Muscle layer of duodenum (tissue), 2 donors: ENCODE measurements at regions not wholly inside any gene's neighbourhood (a gene's known extent, or its start where the extent isn't known, plus 50 kb on each side); places are given as distances from the start of the nearest gene placed in this dataset.
"Not testable (repeated sequence)": the region's sequence is repeated elsewhere in the genome, so short reads cannot be mapped to it uniquely, and the experiment has no call there.

Source experiments
- H3K27ac ChIP-seq: one replicate; pipeline ENCODE4 v1.7.0; 2013; ENCODE audit warnings: mild to moderate bottlenecking, low read length
- H3K27me3 ChIP-seq: one replicate; pipeline ENCODE4 v1.7.0; 2013; ENCODE audit warnings: low read depth, mild to moderate bottlenecking, control low read depth, low read length
- H3K36me3 ChIP-seq, 2 donors: one replicate each; pipeline ENCODE4 v1.7.0; 2013; ENCODE audit warnings: low read length in 2 of 2, control low read depth in 1 of 2, mild to moderate bottlenecking in 1 of 2; ENCODE audit not compliant: insufficient read depth in 2 of 2, control insufficient read depth in 1 of 2
- H3K4me1 ChIP-seq, 2 donors: one replicate each; pipeline ENCODE4 v1.7.0; 2013; ENCODE audit warnings: low read length in 2 of 2, mild to moderate bottlenecking in 2 of 2, control low read depth in 1 of 2, moderate library complexity in 1 of 2; ENCODE audit not compliant: insufficient read depth in 2 of 2, control insufficient read depth in 1 of 2
- H3K4me3 ChIP-seq, 2 donors: one replicate each; pipeline ENCODE4 v1.7.0; 2013; ENCODE audit warnings: low read length in 2 of 2, low read depth in 1 of 2, mild to moderate bottlenecking in 1 of 2
- H3K9me3 ChIP-seq, 2 donors: one replicate each; pipeline ENCODE4 v1.7.0; 2013; ENCODE audit warnings: low read length in 2 of 2, control low read depth in 1 of 2, mild to moderate bottlenecking in 1 of 2; ENCODE audit not compliant: control insufficient read depth in 1 of 2
- donor health status: healthy.

DNA sequence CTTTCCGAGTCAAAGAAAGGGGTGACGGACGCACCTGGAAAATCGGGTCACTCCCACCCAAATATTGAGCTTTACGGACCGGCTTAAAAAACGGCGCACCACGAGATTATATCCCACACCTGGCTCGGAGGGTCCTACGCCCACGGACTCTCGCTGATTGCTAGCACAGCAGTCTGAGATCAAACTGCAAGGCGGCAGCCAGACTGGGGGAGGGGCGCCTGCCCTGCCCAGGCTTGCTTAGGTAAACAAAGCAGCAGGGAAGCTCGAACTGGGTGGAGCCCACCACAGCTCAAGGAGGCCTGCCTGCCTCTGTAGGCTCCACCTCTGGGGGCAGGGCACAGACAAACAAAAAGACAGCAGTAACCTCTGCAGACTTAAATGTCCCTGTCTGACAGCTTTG lies 1416.9 kb downstream of the SLITRK5 start:
- H3K27ac ChIP-seq, H3K4me1 ChIP-seq, H3K4me3 ChIP-seq, H3K27me3 ChIP-seq, H3K9me3 ChIP-seq, H3K36me3 ChIP-seq: not testable (repeated sequence)

DNA sequence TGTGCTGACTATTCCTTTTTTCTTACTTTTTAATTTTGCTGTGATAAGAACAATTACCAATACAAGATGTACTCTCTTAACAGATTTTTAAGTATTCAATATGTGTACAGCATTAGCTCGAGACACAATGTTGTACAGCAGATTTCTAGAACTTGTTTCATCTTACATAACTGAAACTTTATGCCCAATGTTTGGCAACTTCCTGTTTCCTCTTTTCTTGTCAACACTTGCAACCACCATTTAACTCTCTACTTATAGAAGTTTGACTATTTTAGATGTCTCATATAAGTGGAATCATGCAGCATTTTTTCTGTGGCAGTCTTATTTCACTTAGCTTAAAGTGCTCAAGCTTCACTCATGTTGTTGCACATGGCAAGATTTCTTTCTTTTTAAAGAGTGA lies 1426.8 kb downstream of the SLITRK5 start:
- H3K36me3 ChIP-seq = no peaks in the 10 kb centered on the region
- H3K4me3 ChIP-seq = no peak overlapping the region
- no peaks in the 10 kb centered on the region for H3K4me1 ChIP-seq
- H3K27ac ChIP-seq = no peak overlapping the region
- no peaks in the 10 kb centered on the region for H3K27me3 ChIP-seq
- no peaks in the 10 kb centered on the region for H3K9me3 ChIP-seq

GRCh38 chr13:89113744-89114143 lies 1442.6 kb downstream of the SLITRK5 start:
- Histone ChIP-seq H3K27me3 (no peaks in the 10 kb centered on the region), H3K4me1 (no peaks in the 10 kb centered on the region), H3K9me3 (no peaks in the 10 kb centered on the region)

DNA sequence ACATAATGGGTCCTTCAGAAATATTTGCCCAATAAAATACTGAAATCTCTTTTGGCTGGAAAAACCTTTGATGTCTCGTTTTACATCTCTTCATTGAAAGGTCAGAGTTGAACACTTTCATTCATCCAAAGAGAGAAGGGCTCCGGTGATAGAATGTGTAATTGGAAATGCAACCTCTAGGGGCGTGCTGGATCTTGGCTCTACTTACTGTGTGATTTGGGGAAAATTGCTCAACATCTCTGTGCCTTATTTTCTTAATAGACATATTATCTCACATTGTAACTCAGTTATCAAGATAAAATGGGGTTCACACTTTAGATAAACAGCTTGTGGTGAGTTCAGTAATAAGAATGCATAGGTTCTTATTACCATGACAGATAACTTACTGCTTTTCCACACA lies 1444.1 kb downstream of the SLITRK5 start:
- Histone ChIP-seq H3K4me1 (no peaks in the 10 kb centered on the region), H3K27ac (no peak overlapping the region), H3K9me3 (no peaks in the 10 kb centered on the region), H3K27me3 (no peaks in the 10 kb centered on the region), H3K36me3 (no peaks in the 10 kb centered on the region), H3K4me3 (no peak overlapping the region)

More at GRCh38 chr13:89113744-89114143, 1442.6 kb downstream of the SLITRK5 start:
- no peak overlapping the region for H3K4me3 ChIP-seq
- H3K27ac ChIP-seq = no peak overlapping the region
- no peaks in the 10 kb centered on the region for H3K36me3 ChIP-seq

DNA sequence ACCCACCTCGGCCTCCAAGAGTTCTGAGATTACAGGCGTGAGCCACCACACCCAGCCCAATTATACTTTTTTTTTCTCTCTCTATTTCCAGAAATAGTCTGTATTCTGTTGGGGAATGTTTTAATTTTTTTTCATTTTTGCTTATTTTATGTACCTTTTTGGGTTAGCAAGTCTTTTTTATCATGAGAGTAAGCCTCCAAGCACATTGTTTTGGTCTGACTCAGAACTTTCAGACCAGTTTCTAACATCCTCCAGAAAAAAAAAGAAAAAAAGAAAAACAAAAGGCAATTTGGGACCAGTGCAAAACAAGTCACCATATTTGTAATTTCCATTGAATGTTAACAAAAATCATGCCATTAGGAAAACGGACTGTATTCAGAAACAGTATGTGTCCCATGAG lies 1465.5 kb downstream of the SLITRK5 start:
- H3K36me3 ChIP-seq = no peaks in the 10 kb centered on the region
- no peak overlapping the region for H3K27ac ChIP-seq
- no peaks in the 10 kb centered on the region for H3K9me3 ChIP-seq
- H3K4me1 ChIP-seq = no peaks in the 10 kb centered on the region
- no peak overlapping the region for H3K4me3 ChIP-seq
- no peaks in the 10 kb centered on the region for H3K27me3 ChIP-seq

DNA sequence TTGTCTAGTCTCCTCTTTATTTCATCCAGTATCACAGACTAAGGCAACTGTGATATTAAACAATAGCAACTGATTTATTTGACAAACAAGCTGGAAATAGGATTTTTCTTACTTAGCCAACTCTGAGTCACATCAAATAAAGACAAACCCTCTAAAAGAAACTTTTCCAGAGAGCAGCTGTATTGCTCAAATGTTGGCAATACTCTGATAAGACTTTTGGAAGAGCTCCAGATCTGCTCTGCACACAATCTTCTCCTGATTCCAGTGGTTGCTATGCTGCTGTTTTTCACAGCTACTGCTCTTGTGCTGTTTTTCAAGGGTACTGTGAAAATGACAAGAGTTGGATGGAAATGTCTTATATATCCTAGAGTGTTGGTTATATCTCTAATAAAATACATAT lies 1479.2 kb downstream of the SLITRK5 start:
- H3K4me1 ChIP-seq = no peaks in the 10 kb centered on the region
- no peaks in the 10 kb centered on the region for H3K27me3 ChIP-seq
- peaks cover 0 to 5% of the 10 kb centered on the region in 2 donors for H3K9me3 ChIP-seq
- no peak overlapping the region for H3K4me3 ChIP-seq
- no peak overlapping the region for H3K27ac ChIP-seq
- H3K36me3 ChIP-seq = no peaks in the 10 kb centered on the region

DNA sequence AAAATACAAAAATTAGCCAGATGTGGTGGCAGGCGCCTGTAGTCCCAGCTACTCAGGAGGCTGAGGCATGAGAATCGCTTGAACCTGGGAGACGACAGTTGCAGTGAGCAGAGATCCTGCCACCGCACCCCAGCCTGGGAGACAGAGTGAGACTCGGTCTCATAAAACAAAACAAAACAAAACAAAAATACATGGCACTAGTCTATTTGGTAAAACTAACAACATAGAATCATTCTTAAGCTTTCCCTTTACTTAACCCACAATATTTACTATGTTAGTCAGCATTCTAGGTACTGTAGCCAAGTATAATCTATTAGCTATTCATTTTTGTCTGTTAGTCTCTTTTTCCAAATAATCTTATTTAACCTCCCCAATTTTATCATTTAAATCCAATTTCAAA lies 1482.8 kb downstream of the SLITRK5 start:
- Histone ChIP-seq H3K36me3 (no peaks in the 10 kb centered on the region), H3K27ac (no peak overlapping the region), H3K9me3 (peaks cover 0 to 5% of the 10 kb centered on the region in 2 donors), H3K4me1 (no peaks in the 10 kb centered on the region), H3K4me3 (no peak overlapping the region), H3K27me3 (no peaks in the 10 kb centered on the region)

DNA sequence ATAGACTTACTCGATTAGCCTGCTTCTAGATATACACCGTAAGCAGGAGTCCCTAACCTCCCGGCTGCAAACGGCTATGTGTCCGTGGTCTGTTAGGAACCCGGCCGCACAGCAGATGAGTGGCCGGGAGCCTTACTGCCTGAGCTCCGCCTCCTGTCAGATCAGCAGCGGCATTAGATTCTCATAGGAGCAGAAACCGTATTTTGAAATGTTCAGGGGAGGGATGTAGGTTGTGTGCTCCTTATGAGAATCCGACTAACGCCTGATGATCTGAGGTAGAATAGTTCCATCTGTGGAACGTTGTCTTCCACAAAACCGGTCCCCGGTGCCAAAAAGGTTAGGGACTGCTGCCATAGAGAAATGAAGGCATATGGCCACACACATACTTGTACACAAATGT lies 1491.9 kb downstream of the SLITRK5 start:
- no peaks in the 10 kb centered on the region for H3K27me3 ChIP-seq
- no peaks in the 10 kb centered on the region for H3K36me3 ChIP-seq
- H3K4me1 ChIP-seq = no peaks in the 10 kb centered on the region
- no peak overlapping the region for H3K4me3 ChIP-seq
- H3K9me3 ChIP-seq = no peaks in the 10 kb centered on the region
- no peak overlapping the region for H3K27ac ChIP-seq

GRCh38 chr13:89165685-89166084 lies 1494.5 kb downstream of the SLITRK5 start:
- Histone ChIP-seq H3K27ac (no peak overlapping the region), H3K4me3 (no peak overlapping the region), H3K36me3 (no peaks in the 10 kb centered on the region), H3K9me3 (no peaks in the 10 kb centered on the region), H3K27me3 (no peaks in the 10 kb centered on the region), H3K4me1 (no peaks in the 10 kb centered on the region)

- Histone ChIP-seq H3K36me3 (no peaks in the 10 kb centered on the region), H3K27ac (no peak overlapping the region), H3K4me1 (no peaks in the 10 kb centered on the region), H3K9me3 (no peaks in the 10 kb centered on the region), H3K27me3 (no peaks in the 10 kb centered on the region), H3K4me3 (no peak overlapping the region)
Observed at GRCh38 chr13:89169951-89170350, 1498.8 kb downstream of the SLITRK5 start.

GRCh38 chr13:89181041-89181440 lies 1509.9 kb downstream of the SLITRK5 start:
- no peaks in the 10 kb centered on the region for H3K27me3 ChIP-seq
- no peak overlapping the region for H3K4me3 ChIP-seq
- no peaks in the 10 kb centered on the region for H3K4me1 ChIP-seq
- peaks cover 0 to 3% of the 10 kb centered on the region in 2 donors for H3K9me3 ChIP-seq
- H3K36me3 ChIP-seq = no peaks in the 10 kb centered on the region
- no peak overlapping the region for H3K27ac ChIP-seq

- no peak overlapping the region for H3K4me3 ChIP-seq
Observed at GRCh38 chr13:89199138-89199537, 1528.0 kb downstream of the SLITRK5 start.

More at GRCh38 chr13:89199138-89199537, 1528.0 kb downstream of the SLITRK5 start:
- no peaks in the 10 kb centered on the region for H3K36me3 ChIP-seq
- no peaks in the 10 kb centered on the region for H3K27me3 ChIP-seq
- no peak overlapping the region for H3K27ac ChIP-seq
- peaks cover 0 to 2% of the 10 kb centered on the region in 2 donors for H3K9me3 ChIP-seq
- no peaks in the 10 kb centered on the region for H3K4me1 ChIP-seq
